Fibroblast of mammary gland (primary cell): ENCODE measurements at regions not wholly inside any gene's neighbourhood (a gene's known extent, or its start where the extent isn't known, plus 50 kb on each side); places are given as distances from the start of the nearest gene placed in this dataset.
"Not testable (repeated sequence)": the region's sequence is repeated elsewhere in the genome, so short reads cannot be mapped to it uniquely, and the experiment has no call there.

Source experiments
- DNase-seq: peaks from one replicate; pipeline ENCODE4 v3.0.0-alpha.2; 2010; ENCODE audit warnings: low read depth
- H3K4me3 ChIP-seq: 2 replicates; pipeline ENCODE4 v1.5.1; 2011; ENCODE audit warnings: low read depth, mild to moderate bottlenecking, low read length, moderate library complexity; ENCODE audit not compliant: control insufficient read depth
- CTCF ChIP-seq: conservative IDR thresholded peaks from 2 replicates; pipeline ENCODE4 v1.5.1; 2011; ENCODE audit warnings: low read depth, low read length, inconsistent platforms; ENCODE audit not compliant: control insufficient read depth, insufficient read depth

GRCh38 chr22:19599626-19600243 is 75.5 kb upstream of the CLDN5 start:
- TF ChIP-seq CTCF, result no peak
- no peak overlapping the region for H3K4me3 ChIP-seq
- no peak for DNase-seq

- not testable (repeated sequence) for DNase-seq, H3K4me3 ChIP-seq
These were observed 79.1 kb upstream of the CLDN5 start for GRCh38 chr22:19603346-19603745.

- DNase-seq, result no peak
- TF ChIP-seq CTCF, result no peak
- H3K4me3 ChIP-seq, result no peak overlapping the region
These were observed 79.6 kb upstream of the CLDN5 start for GRCh38 chr22:19603767-19604166.

- no peak overlapping the region for H3K4me3 ChIP-seq
- DNase-seq, result no peak
- TF ChIP-seq CTCF, result no peak
These were observed 80.6 kb upstream of the CLDN5 start for GRCh38 chr22:19604711-19605268.

GRCh38 chr22:19605508-19606331 is 81.5 kb upstream of the CLDN5 start:
- no peak for DNase-seq
- no peak for TF ChIP-seq CTCF

GRCh38 chr22:19606332-19607191 is 82.4 kb upstream of the CLDN5 start:
- TF ChIP-seq CTCF, result no peak
- no peak for DNase-seq
- H3K4me3 ChIP-seq, result no peak overlapping the region

More at GRCh38 chr22:19605508-19606331, 81.5 kb upstream of the CLDN5 start:
- H3K4me3 ChIP-seq, result no peak overlapping the region
